ENCODE measurements at regions not wholly inside any gene's neighbourhood (a gene's known extent, or its start where the extent isn't known, plus 50 kb on each side); places are given as distances from the start of the nearest gene placed in this dataset.

GRCh38 chr5:68502531-68502930 lies 287.0 kb downstream of the PIK3R1 start (continued):
- no peak for TF ChIP-seq REST (IDR thresholded peaks at IDR 0.05; ENCODE audit: low read depth, low read length)

GRCh38 chr5:68504306-68504705 lies 288.8 kb downstream of the PIK3R1 start:
- Histone ChIP-seq H3K79me2 (ENCODE audit: insufficient read depth) (no peaks in the 10 kb centered on the region), H3K9me3 (no peaks in the 10 kb centered on the region), H3K4me3 (ENCODE audit: low read depth in 2 of 2, low read length in 1 of 2) (no peak overlapping the region), H2AFZ (ENCODE audit: low read depth) (no peak overlapping the region), H3F3A (replicated peaks; ENCODE audit: insufficient read depth) (no peaks in the 10 kb centered on the region), H3K27me3 (ENCODE audit: insufficient read depth) (no peaks in the 10 kb centered on the region), H3K9me2 (no peaks in the 10 kb centered on the region), H3K27ac (ENCODE audit: low read depth in 2 of 2, low read length in 1 of 2) (no peak overlapping the region), H3K9ac (no peak overlapping the region), H3K4me1 (ENCODE audit: control insufficient read depth in 1 of 2, insufficient read depth in 2 of 2, low read depth in 1 of 2, low read length in 1 of 2) (no peaks in the 10 kb centered on the region), H3K36me3 (replicated peaks in 1 of 2; ENCODE audit: control insufficient read depth in 1 of 2, insufficient read depth in 2 of 2, low read length in 1 of 2) (no peaks in the 10 kb centered on the region), H4K20me1 (ENCODE audit: insufficient read depth) (no peaks in the 10 kb centered on the region), H3K4me2 (no peak overlapping the region)
- DNase-seq = no peak
- CTCF ChIA-PET = no interaction called here
- POLR2A ChIA-PET = no interaction called here
- no peak for TF ChIP-seq SMC3 (IDR thresholded peaks at IDR 0.05; ENCODE audit: low read depth, low read length)
- no peak for TF ChIP-seq GATA2 (CRISPR knock-in tag; IDR thresholded peaks at IDR 0.05)
- TF ChIP-seq CTCF (IDR thresholded peaks at IDR 0.05) = no peak
- no peak for TF ChIP-seq MEF2A (IDR thresholded peaks at IDR 0.05; ENCODE audit: borderline replicate concordance, low read depth)
- no peak for TF ChIP-seq FOXM1 (IDR thresholded peaks at IDR 0.05; ENCODE audit: low read depth)
- TF ChIP-seq TCF12 (IDR thresholded peaks at IDR 0.05) = no peak
- no peak for TF ChIP-seq JUND (IDR thresholded peaks at IDR 0.05)
- no peak for TF ChIP-seq CHD2 (IDR thresholded peaks at IDR 0.05; ENCODE audit: low read length, partially characterized antibody)
- TF ChIP-seq USF2 (IDR thresholded peaks at IDR 0.05; ENCODE audit: borderline replicate concordance, low read depth, low read length) = no peak
- no peak for TF ChIP-seq NRF1 (IDR thresholded peaks at IDR 0.05; ENCODE audit: low read depth, low read length)
- no peak for TF ChIP-seq ZBTB33 (IDR thresholded peaks at IDR 0.05; ENCODE audit: borderline replicate concordance, low read depth)
- TF ChIP-seq GABPA (IDR thresholded peaks at IDR 0.05; ENCODE audit: low read depth) = no peak
- no peak for TF ChIP-seq EZH2phosphoT487 (IDR thresholded peaks at IDR 0.05; ENCODE audit: borderline replicate concordance, low read depth)
- no peak for TF ChIP-seq NFIC (IDR thresholded peaks at IDR 0.05; ENCODE audit: borderline replicate concordance)
- no peak for TF ChIP-seq MAX (IDR thresholded peaks at IDR 0.05; ENCODE audit: low read depth)
